ENCODE measurements at regions not wholly inside any gene's neighbourhood (a gene's known extent, or its start where the extent isn't known, plus 50 kb on each side); places are given as distances from the start of the nearest gene placed in this dataset.

GRCh38 chr2:8144131-8144631, 537.7 kb upstream of the ID2 start:
- TF ChIP-seq ZNF561 (tag by site-specific recombination; IDR thresholded peaks at IDR 0.05; ENCODE audit: borderline replicate concordance) (no peak), CTCF (tag by site-specific recombination; IDR thresholded peaks at IDR 0.05) (no peak), ZNF391 (tag by site-specific recombination; IDR thresholded peaks at IDR 0.05; ENCODE audit: borderline replicate concordance, low read depth) (no peak), ZNF354C (tag by site-specific recombination; IDR thresholded peaks at IDR 0.05; ENCODE audit: borderline replicate concordance, low read depth) (no peak), ZNF121 (tag by site-specific recombination; IDR thresholded peaks at IDR 0.05) (no peak)
